Lung (tissue), 11 donors: ENCODE measurements at regions not wholly inside any gene's neighbourhood (a gene's known extent, or its start where the extent isn't known, plus 50 kb on each side); places are given as distances from the start of the nearest gene placed in this dataset.

Experiments
- ATAC-seq: fragments of 200-7000 bp; cut with Tn5 transposase; one replicate; pipeline ENCODE4 v1.9.1; 2020; ENCODE audit warnings: moderate number of reproducible peaks; ENCODE audit not compliant: insufficient read depth, low FRiP score
- DNase-seq, 3 donors: peaks; one replicate each; pipeline ENCODE4 v3.0.0-alpha.2; 2013 to 2017
- H3K27ac ChIP-seq, 2 donors: one replicate each; pipeline ENCODE4 v1.5.1; 2013; ENCODE audit warnings: mild to moderate bottlenecking in 2 of 2, moderate library complexity in 2 of 2, control low read depth in 1 of 2, inconsistent platforms in 1 of 2, low read depth in 1 of 2, low read length in 1 of 2
- H3K27me3 ChIP-seq, 3 donors: one replicate each; pipeline ENCODE4 v1.5.1; 2013; ENCODE audit warnings: low read length in 2 of 3; ENCODE audit not compliant: control insufficient read depth in 3 of 3, insufficient read depth in 3 of 3
- H3K36me3 ChIP-seq, 4 donors: one replicate each; pipeline ENCODE4 v1.5.1; 2013; ENCODE audit warnings: low read length in 4 of 4, mild to moderate bottlenecking in 1 of 4, moderate library complexity in 1 of 4; ENCODE audit not compliant: control insufficient read depth in 4 of 4, insufficient read depth in 4 of 4
- H3K4me1 ChIP-seq, 5 donors: one replicate each; pipeline ENCODE4 v1.5.1; 2013; ENCODE audit warnings: low read length in 5 of 5, mild to moderate bottlenecking in 2 of 5, moderate library complexity in 1 of 5; ENCODE audit not compliant: control insufficient read depth in 5 of 5, insufficient read depth in 5 of 5
- H3K4me3 ChIP-seq: one replicate; pipeline ENCODE4 v1.5.1; 2013; ENCODE audit warnings: mild to moderate bottlenecking, control low read depth, moderate library complexity
- H3K9ac ChIP-seq, 2 donors: one replicate each; pipeline ENCODE4 v1.5.1; 2013; ENCODE audit warnings: low read length in 2 of 2, control low read depth in 1 of 2; ENCODE audit not compliant: insufficient read depth in 1 of 2
- H3K9me3 ChIP-seq, 4 donors: one replicate each; pipeline ENCODE4 v1.5.1; 2013; ENCODE audit warnings: low read length in 3 of 4, mild to moderate bottlenecking in 1 of 4, moderate library complexity in 1 of 4; ENCODE audit not compliant: control insufficient read depth in 4 of 4, insufficient read depth in 3 of 4
- WGBS, 2 donors: extraction: QIAGEN DNeasy Blood & Tissue Kit; methylation state at CpG; one replicate each; pipeline ENCODE4 v1.1.7; 2013; 5-methylcytosine and 5-hydroxymethylcytosine counted together
- TF ChIP-seq, protein P1 (sequence below): IDR thresholded peaks from 2 replicates; pipeline ENCODE4 v1.5.1; 2012; ENCODE audit warnings: mild to moderate bottlenecking; ENCODE audit errors: control extremely low read depth, extremely low read depth
- donor health status: control.
- donor health status: control.
- donor health status: Bipolar disorder and iron deficiency.
- donor health status: healthy.
- donor health status: DM: yes; HTN: yes; CAD: no.

DNA sequence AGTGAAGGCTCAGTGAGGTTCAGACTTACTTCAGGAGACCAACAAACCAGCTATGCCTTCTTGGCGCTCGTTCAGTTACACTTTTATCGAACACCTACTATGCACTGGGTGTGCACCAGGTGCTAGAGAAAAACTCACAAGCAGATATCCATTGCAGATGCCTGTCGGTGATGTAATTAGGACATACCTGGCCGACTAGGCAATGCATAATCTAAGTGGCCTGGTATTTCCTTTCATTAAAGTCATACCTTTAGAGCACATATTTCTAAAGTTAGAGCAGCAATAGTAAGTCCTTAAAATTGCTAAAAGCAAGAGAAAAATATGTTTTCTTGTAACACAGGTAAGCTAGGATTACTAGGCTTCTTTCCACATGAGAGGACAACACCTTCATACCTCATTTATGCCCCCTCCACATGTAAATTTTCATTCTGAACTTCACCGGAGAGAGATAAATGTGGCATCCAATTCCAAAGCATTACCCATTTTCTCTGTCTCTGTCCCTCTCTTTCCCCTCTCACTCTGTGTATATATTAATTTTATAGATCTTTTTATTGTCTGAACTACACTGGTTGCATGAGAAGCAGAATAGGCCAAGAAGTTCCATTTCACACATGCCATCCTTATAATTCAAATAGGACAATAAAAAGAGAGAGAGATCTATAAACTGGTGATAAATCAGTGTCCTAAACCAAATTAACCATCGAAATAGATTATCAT lies 242.2 kb downstream of the SPTSSA start:
- ATAC-seq (no peak), DNase-seq (no peak)
- Histone ChIP-seq H3K27ac (no peak overlapping the region), H3K4me1 (peaks cover 0 to 1% (median 0%) of the 10 kb centered on the region in 5 donors), H3K36me3 (no peaks in the 10 kb centered on the region), H3K4me3 (no peak overlapping the region), H3K27me3 (peaks cover 0 to 43% (median 10%) of the 10 kb centered on the region in 3 donors), H3K9ac (no peak overlapping the region), H3K9me3 (peaks cover 0 to 1% (median 0%) of the 10 kb centered on the region in 4 donors)
- TF ChIP-seq, protein P1, sequence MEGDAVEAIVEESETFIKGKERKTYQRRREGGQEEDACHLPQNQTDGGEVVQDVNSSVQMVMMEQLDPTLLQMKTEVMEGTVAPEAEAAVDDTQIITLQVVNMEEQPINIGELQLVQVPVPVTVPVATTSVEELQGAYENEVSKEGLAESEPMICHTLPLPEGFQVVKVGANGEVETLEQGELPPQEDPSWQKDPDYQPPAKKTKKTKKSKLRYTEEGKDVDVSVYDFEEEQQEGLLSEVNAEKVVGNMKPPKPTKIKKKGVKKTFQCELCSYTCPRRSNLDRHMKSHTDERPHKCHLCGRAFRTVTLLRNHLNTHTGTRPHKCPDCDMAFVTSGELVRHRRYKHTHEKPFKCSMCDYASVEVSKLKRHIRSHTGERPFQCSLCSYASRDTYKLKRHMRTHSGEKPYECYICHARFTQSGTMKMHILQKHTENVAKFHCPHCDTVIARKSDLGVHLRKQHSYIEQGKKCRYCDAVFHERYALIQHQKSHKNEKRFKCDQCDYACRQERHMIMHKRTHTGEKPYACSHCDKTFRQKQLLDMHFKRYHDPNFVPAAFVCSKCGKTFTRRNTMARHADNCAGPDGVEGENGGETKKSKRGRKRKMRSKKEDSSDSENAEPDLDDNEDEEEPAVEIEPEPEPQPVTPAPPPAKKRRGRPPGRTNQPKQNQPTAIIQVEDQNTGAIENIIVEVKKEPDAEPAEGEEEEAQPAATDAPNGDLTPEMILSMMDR, result no peak
- 88 to 89% methylated on average over 7 of the region's 7 CpGs for WGBS, 2 donors

GRCh38 chr14:34218881-34219280 lies 243.2 kb downstream of the SPTSSA start:
- no peak overlapping the region for H3K27ac ChIP-seq
- TF ChIP-seq, protein P1, result no peak
- H3K4me3 ChIP-seq, result no peak overlapping the region
- no peak overlapping the region for H3K9ac ChIP-seq
- H3K9me3 ChIP-seq, result peaks cover 0 to 1% (median 0%) of the 10 kb centered on the region in 4 donors
- H3K27me3 ChIP-seq, result peaks cover 0 to 37% (median 14%) of the 10 kb centered on the region in 3 donors
- no peaks in the 10 kb centered on the region for H3K36me3 ChIP-seq
- ATAC-seq (no peak), DNase-seq (peak in 2 of 3 donors; percentile 42 to 62)
- peaks cover 0 to 1% (median 0%) of the 10 kb centered on the region in 5 donors for H3K4me1 ChIP-seq
- WGBS, 2 donors, result 61 to 71% methylated on average over 2 of the region's 2 CpGs

DNA sequence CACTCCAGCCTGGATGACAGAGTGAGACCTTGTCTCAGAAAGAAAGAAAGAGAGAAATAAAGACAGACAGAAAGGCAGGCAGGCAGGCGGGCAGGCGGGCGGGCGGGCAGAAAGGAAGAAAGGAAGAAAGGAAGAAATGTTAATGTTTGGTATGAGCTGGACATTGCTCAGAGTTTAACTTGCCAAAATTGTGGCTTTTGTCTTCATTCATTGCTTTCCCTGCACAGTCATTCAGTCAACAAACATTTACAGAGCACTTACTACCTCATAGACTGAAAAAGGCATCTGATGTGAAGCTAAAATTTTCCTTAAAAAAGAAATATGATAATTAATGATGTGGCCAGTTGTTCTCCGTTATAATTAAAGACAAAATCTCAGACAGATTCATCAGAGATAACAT lies 247.1 kb downstream of the SPTSSA start:
- TF ChIP-seq, protein P1, result no peak
- Histone ChIP-seq H3K4me1 (no peaks in the 10 kb centered on the region), H3K27me3 (peaks cover 0 to 16% (median 12%) of the 10 kb centered on the region in 3 donors), H3K27ac (no peak overlapping the region), H3K36me3 (no peaks in the 10 kb centered on the region), H3K4me3 (no peak overlapping the region), H3K9ac (no peak overlapping the region), H3K9me3 (peaks cover 0 to 3% (median 0%) of the 10 kb centered on the region in 4 donors)
- ATAC-seq, result no peak
- no peak for DNase-seq
- 42 to 88% methylated on average over 1 to 5 of the region's 5 CpGs for WGBS, 2 donors

DNA sequence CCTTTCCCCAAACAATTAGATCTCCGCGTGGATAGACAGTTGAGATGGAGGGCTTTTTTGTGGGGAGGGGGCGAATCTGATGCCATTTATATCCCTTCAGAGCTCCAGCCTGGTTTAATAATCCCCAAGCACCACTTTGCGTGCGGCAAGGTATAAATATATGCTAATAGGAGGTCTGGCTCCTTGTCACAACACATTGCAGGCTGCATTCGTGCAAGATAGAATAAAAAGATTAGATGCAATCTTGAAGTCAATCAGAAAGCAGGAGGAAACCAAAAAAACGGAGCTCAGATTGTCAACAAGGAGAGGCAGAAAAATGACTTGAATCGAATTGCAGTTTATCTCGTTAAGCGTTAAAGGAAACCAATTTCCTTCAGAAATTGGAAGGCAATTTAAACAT lies 248.7 kb downstream of the SPTSSA start:
- H3K4me3 ChIP-seq, result no peak overlapping the region
- no peak overlapping the region for H3K27ac ChIP-seq
- ATAC-seq (no peak), DNase-seq (no peak)
- TF ChIP-seq, protein P1, result no peak
- peaks cover 0 to 17% (median 16%) of the 10 kb centered on the region in 3 donors for H3K27me3 ChIP-seq
- H3K4me1 ChIP-seq, result no peaks in the 10 kb centered on the region
- no peak overlapping the region for H3K9ac ChIP-seq
- peaks cover 0 to 3% (median 0%) of the 10 kb centered on the region in 4 donors for H3K9me3 ChIP-seq
- H3K36me3 ChIP-seq, result no peaks in the 10 kb centered on the region
- WGBS, 2 donors, result 85 to 92% methylated on average over 10 of the region's 10 CpGs
